Heart left ventricle (tissue), 13 donors: ENCODE measurements at regions not wholly inside any gene's neighbourhood (a gene's known extent, or its start where the extent isn't known, plus 50 kb on each side); places are given as distances from the start of the nearest gene placed in this dataset.

Experiments used
- POLR2A ChIP-seq, 2 donors: fragments of 450-650 bp; IDR thresholded peaks; one replicate each; pipeline ENCODE4 v1.6.1; 2017; ENCODE audit warnings: antibody characterized with exemption in 2 of 2, mild to moderate bottlenecking in 2 of 2, moderate library complexity in 2 of 2
- TF ChIP-seq, protein P1 (sequence below), 12 donors: fragments of 200-600 bp; sonication (generic) in 4 of 12; IDR thresholded peaks; one replicate each; pipeline versions ENCODE4 v1.5.0 to v1.8.0; 2018 to 2022; ENCODE audit warnings: antibody characterized with exemption in 12 of 12, mild to moderate bottlenecking in 5 of 12
- donor health status: ischemic (EF 13 %, LVEDD 7.1; RV severe dilation, severe dysfunction).
- donor health status: DM: no; HTN: yes; CAD: no.
- donor health status: DM: no; HTN: no; CAD: no.
- donor health status: ischemic (EF 25% LVEDD 6.9; RV normal size, moderate dysfunction).
- donor health status: ischemic (EF 25% LVEDD 5.7; RV mildly dilated, moderate dysfunction).
- donor health status: ischemic (EF 35%, LVEDD 5.7; RV mildly dilated, moderate dysfunction).
- donor health status: nonischemic (EF 11% LVEDD 7.7; RV severe dilation, severe dysfunction).
- donor health status: DM: yes; HTN: yes; CAD: no.
- donor health status: PGD.
- donor health status: ischemic (EF 29% LVEDD 5.4; RV normal size, mild dysfunction).
- donor health status: nonischemic (EF 23%, LVEDD 6.1; RV moderate dilation, normal function).

DNA sequence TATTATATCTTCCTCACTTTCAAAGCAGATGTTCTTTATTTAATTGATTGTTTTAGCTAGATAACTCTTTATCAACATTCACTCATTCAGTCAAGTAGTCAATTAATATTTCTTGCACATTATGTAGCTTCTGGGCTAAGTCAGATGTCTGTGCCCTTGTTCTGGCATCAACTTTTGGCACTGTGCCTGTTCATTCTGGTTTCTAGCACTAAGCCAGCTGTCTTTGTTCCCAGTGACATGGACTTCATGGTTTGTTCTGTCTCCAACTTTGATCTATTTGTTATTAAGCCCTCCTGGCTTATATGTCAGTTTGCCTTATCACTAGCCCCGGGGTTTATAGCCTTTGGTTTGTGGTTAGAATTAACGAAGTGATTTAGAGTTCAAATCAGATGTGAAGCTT lies 247.9 kb upstream of the SYT4 start:
- no peak for TF ChIP-seq POLR2A (IDR thresholded peaks at IDR 0.05)
- TF ChIP-seq, protein P1, sequence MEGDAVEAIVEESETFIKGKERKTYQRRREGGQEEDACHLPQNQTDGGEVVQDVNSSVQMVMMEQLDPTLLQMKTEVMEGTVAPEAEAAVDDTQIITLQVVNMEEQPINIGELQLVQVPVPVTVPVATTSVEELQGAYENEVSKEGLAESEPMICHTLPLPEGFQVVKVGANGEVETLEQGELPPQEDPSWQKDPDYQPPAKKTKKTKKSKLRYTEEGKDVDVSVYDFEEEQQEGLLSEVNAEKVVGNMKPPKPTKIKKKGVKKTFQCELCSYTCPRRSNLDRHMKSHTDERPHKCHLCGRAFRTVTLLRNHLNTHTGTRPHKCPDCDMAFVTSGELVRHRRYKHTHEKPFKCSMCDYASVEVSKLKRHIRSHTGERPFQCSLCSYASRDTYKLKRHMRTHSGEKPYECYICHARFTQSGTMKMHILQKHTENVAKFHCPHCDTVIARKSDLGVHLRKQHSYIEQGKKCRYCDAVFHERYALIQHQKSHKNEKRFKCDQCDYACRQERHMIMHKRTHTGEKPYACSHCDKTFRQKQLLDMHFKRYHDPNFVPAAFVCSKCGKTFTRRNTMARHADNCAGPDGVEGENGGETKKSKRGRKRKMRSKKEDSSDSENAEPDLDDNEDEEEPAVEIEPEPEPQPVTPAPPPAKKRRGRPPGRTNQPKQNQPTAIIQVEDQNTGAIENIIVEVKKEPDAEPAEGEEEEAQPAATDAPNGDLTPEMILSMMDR (IDR thresholded peaks at IDR 0.05) = no peak
